ENCODE measurements at regions not wholly inside any gene's neighbourhood (a gene's known extent, or its start where the extent isn't known, plus 50 kb on each side); places are given as distances from the start of the nearest gene placed in this dataset.

GRCh38 chr7:130985361-130985760 lies 251.4 kb upstream of the KLF14 start:
- Histone ChIP-seq H3K27me3 (ENCODE audit: control insufficient read depth, insufficient read depth, low read length) (no peaks in the 10 kb centered on the region), H3K4me1 (ENCODE audit: control insufficient read depth, insufficient read depth, low read length) (peaks cover 3% of the 10 kb centered on the region), H3K27ac (ENCODE audit: low read length) (no peak overlapping the region), H3K36me3 (ENCODE audit: control insufficient read depth, insufficient read depth, low read length) (no peaks in the 10 kb centered on the region), H3K9me3 (replicated peaks; ENCODE audit: control insufficient read depth, low read depth, low read length) (no peaks in the 10 kb centered on the region), H3K4me3 (ENCODE audit: low read length) (no peak overlapping the region)
- no peak for DNase-seq
- WGBS (ENCODE audit: insufficient coverage) = 98% methylated on average over 4 of the region's 4 CpGs

DNA sequence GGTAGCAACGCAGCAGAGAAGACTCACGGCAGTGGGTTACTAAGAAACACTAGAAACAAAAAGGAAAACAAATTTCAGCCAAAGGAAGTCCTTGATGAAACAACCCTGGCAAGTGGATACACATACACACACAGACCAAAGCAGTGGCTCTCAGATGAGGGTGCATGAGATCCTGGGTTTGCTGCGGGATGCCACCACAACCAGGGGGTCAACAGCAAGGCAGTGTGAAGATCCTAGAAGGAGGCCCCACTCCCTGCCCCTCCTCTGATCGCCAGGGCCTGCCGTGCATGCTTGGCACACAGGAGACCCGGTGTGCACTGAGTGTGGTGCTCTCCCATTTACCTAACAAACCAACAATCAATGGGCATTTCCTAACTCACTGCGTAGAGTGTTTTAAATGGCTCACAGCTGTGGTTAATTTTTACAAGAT lies 252.3 kb upstream of the KLF14 start:
- DNase-seq = peak; percentile 90
- no peaks in the 10 kb centered on the region for H3K36me3 ChIP-seq (ENCODE audit: control insufficient read depth, insufficient read depth, low read length)
- H3K27me3 ChIP-seq (ENCODE audit: control insufficient read depth, insufficient read depth, low read length) = no peaks in the 10 kb centered on the region
- H3K9me3 ChIP-seq (replicated peaks; ENCODE audit: control insufficient read depth, low read depth, low read length) = no peaks in the 10 kb centered on the region
- H3K27ac ChIP-seq (ENCODE audit: low read length) = no peak overlapping the region
- peaks cover 3% of the 10 kb centered on the region for H3K4me1 ChIP-seq (ENCODE audit: control insufficient read depth, insufficient read depth, low read length)
- WGBS (ENCODE audit: insufficient coverage) = 40% methylated on average over 2 of the region's 7 CpGs
- H3K4me3 ChIP-seq (ENCODE audit: low read length) = no peak overlapping the region

DNA sequence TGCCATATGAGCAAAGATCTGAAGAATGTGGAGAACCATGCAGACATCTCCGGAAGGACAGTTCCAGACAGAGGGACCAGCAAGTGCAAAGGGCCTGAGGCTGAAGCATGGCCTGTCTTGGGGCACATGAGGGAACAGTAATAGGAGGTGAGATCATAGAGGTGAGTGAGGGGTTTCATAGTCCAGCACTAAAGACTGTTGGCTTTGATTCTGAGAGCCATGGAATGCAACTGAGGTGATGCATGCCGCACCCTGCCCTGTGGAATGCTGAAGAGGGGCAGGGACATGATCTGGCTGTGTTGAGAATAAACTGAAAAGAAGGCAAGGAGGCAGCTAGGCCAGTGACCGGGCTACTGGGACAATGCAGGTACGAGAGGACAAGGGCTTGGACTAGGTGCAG lies 253.1 kb upstream of the KLF14 start:
- no peaks in the 10 kb centered on the region for H3K36me3 ChIP-seq (ENCODE audit: control insufficient read depth, insufficient read depth, low read length)
- no peak for DNase-seq
- peaks cover 3% of the 10 kb centered on the region for H3K4me1 ChIP-seq (ENCODE audit: control insufficient read depth, insufficient read depth, low read length)
- H3K9me3 ChIP-seq (replicated peaks; ENCODE audit: control insufficient read depth, low read depth, low read length) = no peaks in the 10 kb centered on the region
- H3K27me3 ChIP-seq (ENCODE audit: control insufficient read depth, insufficient read depth, low read length) = no peaks in the 10 kb centered on the region
- H3K27ac ChIP-seq (ENCODE audit: low read length) = no peak overlapping the region
- 96% methylated on average over 4 of the region's 4 CpGs for WGBS (ENCODE audit: insufficient coverage)
- no peak overlapping the region for H3K4me3 ChIP-seq (ENCODE audit: low read length)

DNA sequence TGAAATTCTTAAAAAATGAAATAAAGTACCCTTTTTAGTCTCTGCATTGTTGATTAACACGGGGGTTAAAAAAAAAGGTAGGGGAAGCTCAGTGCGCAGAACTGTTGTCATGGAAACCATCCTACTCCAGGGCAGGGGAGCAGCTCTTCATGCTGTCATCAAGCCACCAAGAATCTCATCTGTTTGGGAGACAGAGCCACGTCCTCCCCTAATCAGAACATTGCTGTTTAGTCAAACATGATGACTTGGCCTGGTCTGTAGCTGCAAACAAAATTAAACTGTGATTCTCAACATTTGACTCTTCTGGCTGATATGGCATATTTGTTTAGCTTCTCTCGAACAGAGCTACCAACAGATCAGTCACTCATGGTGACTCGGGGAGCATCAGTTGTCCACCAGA lies 254.4 kb upstream of the KLF14 start:
- Histone ChIP-seq H3K9me3 (replicated peaks; ENCODE audit: control insufficient read depth, low read depth, low read length) (no peaks in the 10 kb centered on the region), H3K27me3 (ENCODE audit: control insufficient read depth, insufficient read depth, low read length) (no peaks in the 10 kb centered on the region), H3K27ac (ENCODE audit: low read length) (no peak overlapping the region), H3K36me3 (ENCODE audit: control insufficient read depth, insufficient read depth, low read length) (no peaks in the 10 kb centered on the region), H3K4me1 (ENCODE audit: control insufficient read depth, insufficient read depth, low read length) (peaks cover 3% of the 10 kb centered on the region), H3K4me3 (ENCODE audit: low read length) (no peak overlapping the region)
- no peak for DNase-seq
- WGBS (ENCODE audit: insufficient coverage) = 34% methylated on average over 4 of the region's 5 CpGs

GRCh38 chr7:130989101-130989795 lies 255.2 kb upstream of the KLF14 start:
- Histone ChIP-seq H3K9me3 (replicated peaks; ENCODE audit: control insufficient read depth, low read depth, low read length) (no peaks in the 10 kb centered on the region), H3K4me3 (ENCODE audit: low read length) (no peak overlapping the region), H3K36me3 (ENCODE audit: control insufficient read depth, insufficient read depth, low read length) (no peaks in the 10 kb centered on the region), H3K27me3 (ENCODE audit: control insufficient read depth, insufficient read depth, low read length) (no peaks in the 10 kb centered on the region), H3K4me1 (ENCODE audit: control insufficient read depth, insufficient read depth, low read length) (peaks cover 3% of the 10 kb centered on the region), H3K27ac (ENCODE audit: low read length) (no peak overlapping the region)
- WGBS (ENCODE audit: insufficient coverage) = no CpG with 5 or more reads among the region's 2 CpGs
- no peak for DNase-seq

DNA sequence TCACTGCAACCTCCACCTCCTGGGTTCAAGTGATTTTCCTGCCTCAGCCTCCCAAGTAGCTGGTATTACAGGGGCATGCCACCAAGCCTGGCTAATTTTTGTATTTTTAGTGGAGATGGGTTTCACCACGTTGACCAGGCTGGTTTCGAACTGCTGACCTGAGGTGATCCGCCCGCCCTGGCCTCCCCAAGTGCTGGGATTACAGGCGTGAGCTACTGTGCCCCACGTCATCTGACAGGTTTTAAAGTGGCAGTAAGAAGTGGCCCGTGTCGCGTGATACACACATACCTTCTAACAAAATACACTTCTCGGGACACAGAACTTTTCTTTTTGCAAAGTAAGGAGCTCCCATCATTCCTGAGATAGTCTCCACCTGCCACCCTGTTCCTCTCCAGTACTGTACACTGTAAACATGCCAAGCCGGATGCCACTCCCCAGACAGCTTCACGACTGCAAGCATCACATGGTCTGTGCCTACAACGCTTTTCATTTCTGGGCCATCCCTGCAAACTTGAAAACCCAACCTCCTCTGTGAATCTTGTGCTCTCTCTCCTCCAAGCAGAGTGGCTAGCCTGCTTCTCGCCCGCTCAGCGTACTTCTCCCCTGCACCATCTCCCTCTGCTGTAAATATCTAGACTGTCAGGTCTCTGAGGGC lies 256.3 kb upstream of the KLF14 start:
- Histone ChIP-seq H3K9me3 (replicated peaks; ENCODE audit: control insufficient read depth, low read depth, low read length) (no peaks in the 10 kb centered on the region), H3K4me3 (ENCODE audit: low read length) (no peak overlapping the region), H3K27ac (ENCODE audit: low read length) (no peak overlapping the region), H3K27me3 (ENCODE audit: control insufficient read depth, insufficient read depth, low read length) (no peaks in the 10 kb centered on the region), H3K4me1 (ENCODE audit: control insufficient read depth, insufficient read depth, low read length) (peaks cover 3% of the 10 kb centered on the region), H3K36me3 (ENCODE audit: control insufficient read depth, insufficient read depth, low read length) (no peaks in the 10 kb centered on the region)
- no peak for DNase-seq
- 72% methylated on average over 12 of the region's 16 CpGs for WGBS (ENCODE audit: insufficient coverage)

DNA sequence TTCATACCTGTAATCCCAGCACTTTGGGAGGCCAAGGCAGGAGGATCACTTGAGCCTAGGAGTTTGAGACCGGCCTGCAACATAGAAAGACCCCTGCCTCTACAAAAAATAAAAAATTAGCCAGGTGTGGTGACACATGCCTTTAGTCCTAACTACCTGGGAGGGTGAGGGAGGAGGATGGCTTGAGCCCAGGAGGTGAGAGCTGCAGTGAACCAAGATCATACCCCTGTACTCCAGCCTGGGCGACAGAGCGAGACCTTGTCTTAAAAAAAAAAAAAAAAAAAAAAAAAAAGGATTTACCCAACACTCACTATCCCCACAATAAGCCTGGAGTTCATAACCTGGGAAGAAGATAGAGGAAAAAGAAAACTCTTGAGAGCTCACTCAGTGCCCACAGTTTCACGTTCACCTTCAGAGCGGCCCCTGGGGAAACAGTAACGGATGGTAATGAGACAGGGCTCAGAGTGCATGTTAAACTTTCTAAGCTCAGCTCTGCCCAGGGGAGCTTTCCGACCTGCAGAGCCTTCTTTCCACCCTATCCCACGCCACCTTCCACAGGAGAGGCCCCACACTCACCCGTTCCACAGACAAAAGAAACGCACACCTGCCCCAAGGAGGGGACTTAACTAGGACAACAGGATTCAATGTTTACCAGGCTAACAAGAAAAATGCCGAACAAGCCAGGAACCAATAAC lies 259.8 kb upstream of the KLF14 start:
- H3K4me1 ChIP-seq (ENCODE audit: control insufficient read depth, insufficient read depth, low read length) = no peaks in the 10 kb centered on the region
- H3K36me3 ChIP-seq (ENCODE audit: control insufficient read depth, insufficient read depth, low read length) = no peaks in the 10 kb centered on the region
- no peaks in the 10 kb centered on the region for H3K27me3 ChIP-seq (ENCODE audit: control insufficient read depth, insufficient read depth, low read length)
- no peak overlapping the region for H3K4me3 ChIP-seq (ENCODE audit: low read length)
- no peak overlapping the region for H3K27ac ChIP-seq (ENCODE audit: low read length)
- H3K9me3 ChIP-seq (replicated peaks; ENCODE audit: control insufficient read depth, low read depth, low read length) = no peaks in the 10 kb centered on the region
- 84% methylated on average over 8 of the region's 11 CpGs for WGBS (ENCODE audit: insufficient coverage)
- no peak for DNase-seq

DNA sequence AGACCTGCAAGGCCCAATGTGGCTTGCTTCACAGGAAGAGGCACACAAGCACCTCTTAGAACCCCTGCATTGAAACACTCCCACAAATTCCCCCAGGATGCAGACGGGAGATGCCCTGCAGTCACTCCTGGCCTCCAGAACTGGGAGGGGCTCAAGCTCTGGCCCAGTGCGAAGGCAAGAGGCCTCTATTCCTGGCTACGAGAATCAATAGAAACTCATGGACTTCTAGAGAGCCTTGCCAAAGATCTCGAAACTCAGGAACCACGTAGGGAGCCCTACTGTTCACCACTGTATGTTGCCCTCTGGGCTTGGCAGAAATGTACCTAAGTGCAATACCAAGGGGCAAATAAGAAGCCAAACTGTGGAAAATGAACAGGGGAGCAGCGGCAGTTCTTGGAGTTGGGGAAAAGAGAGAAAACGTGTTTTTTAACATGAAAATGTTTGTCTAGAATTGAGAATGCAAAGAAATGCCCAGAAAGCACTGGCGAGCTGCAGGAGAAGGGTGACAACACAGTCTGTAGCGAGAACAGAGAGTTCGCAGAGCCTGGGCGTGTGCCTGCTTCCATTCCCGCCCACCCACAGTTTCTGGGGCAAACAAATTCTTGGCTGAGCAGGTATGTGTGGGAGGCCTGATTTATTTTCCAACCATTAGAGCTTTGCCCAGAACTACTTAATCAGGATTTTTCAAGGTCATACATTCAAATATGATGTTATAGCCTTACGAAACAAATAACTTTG lies 260.5 kb upstream of the KLF14 start:
- peak; percentile 27 for DNase-seq
- Histone ChIP-seq H3K27ac (ENCODE audit: low read length) (no peak overlapping the region), H3K9me3 (replicated peaks; ENCODE audit: control insufficient read depth, low read depth, low read length) (no peaks in the 10 kb centered on the region), H3K4me3 (ENCODE audit: low read length) (no peak overlapping the region), H3K27me3 (ENCODE audit: control insufficient read depth, insufficient read depth, low read length) (no peaks in the 10 kb centered on the region), H3K4me1 (ENCODE audit: control insufficient read depth, insufficient read depth, low read length) (no peaks in the 10 kb centered on the region), H3K36me3 (ENCODE audit: control insufficient read depth, insufficient read depth, low read length) (no peaks in the 10 kb centered on the region)
- 59% methylated on average over 8 of the region's 13 CpGs for WGBS (ENCODE audit: insufficient coverage)

DNA sequence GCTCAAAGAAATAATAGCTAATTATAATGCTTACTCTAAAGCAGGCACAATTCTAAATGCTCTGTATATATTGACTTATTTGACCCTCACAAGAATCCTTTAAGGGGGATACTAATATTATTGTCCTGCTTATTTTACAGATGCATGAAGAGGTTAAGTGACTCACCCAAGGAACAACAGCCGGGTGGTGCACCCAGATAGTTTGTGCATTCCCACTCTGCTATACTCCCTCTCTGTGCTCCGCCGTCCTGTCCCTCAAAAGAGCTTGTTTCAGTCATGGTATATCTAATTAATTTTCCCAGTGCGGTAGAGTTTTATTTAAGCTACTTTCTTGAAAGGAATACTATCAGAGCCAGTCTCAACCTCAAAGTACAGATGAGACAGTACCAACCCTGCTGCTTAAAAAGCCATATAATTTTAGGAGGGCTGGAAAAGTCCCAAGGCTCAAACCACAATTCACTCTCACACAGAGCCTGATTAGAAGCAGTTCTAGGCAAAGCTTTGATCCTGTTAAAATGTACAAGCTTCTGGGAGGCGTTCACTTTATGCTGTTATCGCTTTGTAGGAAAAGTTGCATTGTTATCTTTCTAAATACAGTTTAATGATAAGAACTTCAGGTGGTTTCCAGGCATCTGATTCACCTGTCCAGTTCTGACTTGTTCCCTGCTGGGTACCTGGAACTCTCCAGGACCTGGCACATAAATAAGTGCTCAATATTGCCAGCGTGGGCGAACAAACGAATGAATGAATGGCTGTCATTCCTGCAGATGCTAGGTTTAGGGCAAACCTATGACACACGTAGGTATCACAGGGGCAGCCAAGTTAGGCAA lies 261.5 kb upstream of the KLF14 start:
- Histone ChIP-seq H3K9me3 (replicated peaks; ENCODE audit: control insufficient read depth, low read depth, low read length) (no peaks in the 10 kb centered on the region), H3K27me3 (ENCODE audit: control insufficient read depth, insufficient read depth, low read length) (no peaks in the 10 kb centered on the region), H3K27ac (ENCODE audit: low read length) (no peak overlapping the region), H3K4me1 (ENCODE audit: control insufficient read depth, insufficient read depth, low read length) (no peaks in the 10 kb centered on the region), H3K4me3 (ENCODE audit: low read length) (no peak overlapping the region), H3K36me3 (ENCODE audit: control insufficient read depth, insufficient read depth, low read length) (no peaks in the 10 kb centered on the region)
- WGBS (ENCODE audit: insufficient coverage) = 78% methylated on average over 3 of the region's 10 CpGs
- no peak for DNase-seq
